ENCODE measurements at regions not wholly inside any gene's neighbourhood (a gene's known extent, or its start where the extent isn't known, plus 50 kb on each side); places are given as distances from the start of the nearest gene placed in this dataset.

- DNase-seq, result no peak
Observed at GRCh38 chr10:58010073-58010702, 257.5 kb downstream of the IPMK start.

GRCh38 chr10:58003945-58004344, 263.7 kb downstream of the IPMK start:
- DNase-seq, result no peak

- DNase-seq, result no peak
Observed at GRCh38 chr10:58001159-58001558, 266.5 kb downstream of the IPMK start.

GRCh38 chr10:57996536-57996935, 271.2 kb downstream of the IPMK start:
- no peak for DNase-seq

- DNase-seq, result no peak
Observed at GRCh38 chr10:57993302-57993701, 274.4 kb downstream of the IPMK start.

GRCh38 chr10:57992321-57993077, 275.2 kb downstream of the IPMK start:
- DNase-seq, result no peak

GRCh38 chr10:57988964-57989363, 278.7 kb downstream of the IPMK start:
- DNase-seq, result no peak

GRCh38 chr10:57987055-57987721, 280.5 kb downstream of the IPMK start:
- DNase-seq, result no peak

GRCh38 chr10:57986422-57986821, 281.3 kb downstream of the IPMK start:
- DNase-seq, result no peak

GRCh38 chr10:57983281-57983791, 284.4 kb downstream of the IPMK start:
- DNase-seq, result no peak

- DNase-seq, result no peak
Observed at GRCh38 chr10:57982091-57982490, 285.6 kb downstream of the IPMK start.

- no peak for DNase-seq
Observed at GRCh38 chr10:57979956-57980355, 287.7 kb downstream of the IPMK start.

GRCh38 chr10:57979491-57979890, 288.2 kb downstream of the IPMK start:
- DNase-seq, result no peak

- no peak for DNase-seq
Observed at GRCh38 chr10:57977262-57977661, 290.4 kb downstream of the IPMK start.

GRCh38 chr10:57973451-57973850, 294.2 kb downstream of the IPMK start:
- no peak for DNase-seq

GRCh38 chr10:57972783-57973182, 294.9 kb downstream of the IPMK start:
- no peak for DNase-seq

GRCh38 chr10:57968328-57969016, 299.2 kb downstream of the IPMK start:
- no peak for DNase-seq

- no peak for DNase-seq
Observed at GRCh38 chr10:57964351-57964750, 303.3 kb downstream of the IPMK start.

- DNase-seq, result no peak
Observed at GRCh38 chr10:57963546-57963945, 304.1 kb downstream of the IPMK start.

GRCh38 chr10:57962839-57963238, 304.9 kb downstream of the IPMK start:
- DNase-seq, result no peak

- no peak for DNase-seq
Observed at GRCh38 chr10:57961487-57961886, 306.2 kb downstream of the IPMK start.

GRCh38 chr10:57960406-57960805, 307.3 kb downstream of the IPMK start:
- DNase-seq, result no peak

- DNase-seq, result no peak
Observed at GRCh38 chr10:57959318-57960006, 308.2 kb downstream of the IPMK start.
